Right lobe of liver (tissue), 6 donors: ENCODE measurements at regions not wholly inside any gene's neighbourhood (a gene's known extent, or its start where the extent isn't known, plus 50 kb on each side); places are given as distances from the start of the nearest gene placed in this dataset.

Source experiments
- ATAC-seq, 4 donors: fragments of 200-7000 bp; cut with Tn5 transposase; one replicate each; pipeline ENCODE4 v1.9.1; 2020; ENCODE audit warnings: mild to moderate bottlenecking in 4 of 4, moderate library complexity in 4 of 4
- DNase-seq, 3 donors: peaks; one replicate each; pipeline ENCODE4 v3.0.0-alpha.2; 2020
- H3K27ac ChIP-seq, 3 donors: fragments of 200-600 bp; one replicate each; pipeline ENCODE4 v1.8.0; 2022
- H3K27me3 ChIP-seq, 2 donors: fragments of 200-600 bp; one replicate each; pipeline ENCODE4 v1.8.0; 2022
- H3K36me3 ChIP-seq, 4 donors: fragments of 200-600 bp; sonication (generic) in 1 of 4; one replicate each; pipeline versions ENCODE4 v1.5.1 to v1.8.0; 2017 to 2022; ENCODE audit warnings: control low read depth in 1 of 4
- H3K4me1 ChIP-seq, 4 donors: fragments of 200-600 bp; sonication (generic) in 1 of 4; one replicate each; pipeline versions ENCODE4 v1.5.1 to v1.8.0; 2017 to 2022; ENCODE audit warnings: control low read depth in 1 of 4
- H3K4me3 ChIP-seq, 3 donors: fragments of 200-600 bp; one replicate each; pipeline ENCODE4 v1.8.0; 2022
- H3K9me3 ChIP-seq, 4 donors: fragments of 200-600 bp; sonication (generic) in 1 of 4; one replicate each; pipeline versions ENCODE4 v1.5.1 to v1.8.0; 2017 to 2022; ENCODE audit warnings: control low read depth in 1 of 4
- CTCF ChIP-seq, 4 donors: fragments of 200-600 bp in 3 of 4; fragments of 450-650 bp in 1 of 4; IDR thresholded peaks; one replicate each; pipeline versions ENCODE4 v1.5.1 to v1.8.0; 2016 to 2022; ENCODE audit warnings: antibody characterized with exemption in 4 of 4, mild to moderate bottlenecking in 2 of 4
- POLR2A ChIP-seq: fragments of 450-650 bp; IDR thresholded peaks from one replicate; pipeline ENCODE4 v1.6.1; 2017; ENCODE audit warnings: antibody characterized with exemption, mild to moderate bottlenecking
- WGBS: methylation state at CpG from one replicate; pipeline ENCODE4 v1.1.6; 2018; ENCODE audit warnings: low coverage, low lambda C conversion rate; ENCODE audit not compliant: insufficient coverage; ENCODE audit errors: missing lambda C conversion rate; 5-methylcytosine and 5-hydroxymethylcytosine counted together
- intact Hi-C, 2 donors: fragments of 100-400 bp; cut with DNase I; formaldehyde crosslinking; loops; one replicate each; pipeline versions ENCODE4 v1.11.2 to v1.14.1; 2022
- donor health status: DM: no; HTN: yes; CAD: no.
- donor health status: DM: no; HTN: no; CAD: no.
- donor health status: DM: no; HTN: no; CAD: no.
- donor health status: DM: no; HTN: yes; CAD: no.
- donor health status: DM: no; HTN: yes; CAD: no.

GRCh38 chr13:60329221-60329923, 67.6 kb upstream of the TDRD3 start:
- 44% methylated on average over 2 of the region's 2 CpGs for WGBS
- ATAC-seq (peak; percentile 22 to 38 (median 32)), DNase-seq (no peak)
- H3K4me3 ChIP-seq, result no peak overlapping the region
- H3K9me3 ChIP-seq, result no peaks in the 10 kb centered on the region
- no peaks in the 10 kb centered on the region for H3K36me3 ChIP-seq
- intact Hi-C loops, result no loop called here
- H3K27me3 ChIP-seq, result peaks cover 0 to 4% of the 10 kb centered on the region in 2 donors
- TF ChIP-seq POLR2A (no peak), CTCF (IDR thresholded peaks at IDR 0.05) (peak in 2 of 4 donors; percentile 7 to 27)
- H3K4me1 ChIP-seq, result no peaks in the 10 kb centered on the region
- H3K27ac ChIP-seq, result no peak overlapping the region

- 22% methylated on average over 4 of the region's 4 CpGs for WGBS
- H3K36me3 ChIP-seq, result no peaks in the 10 kb centered on the region
- intact Hi-C loops, result no loop called here
- TF ChIP-seq POLR2A (no peak), CTCF (IDR thresholded peaks at IDR 0.05) (no peak)
- ATAC-seq, result no peak
- H3K4me1 ChIP-seq, result no peaks in the 10 kb centered on the region
- H3K9me3 ChIP-seq, result no peaks in the 10 kb centered on the region
- peaks cover 0 to 4% of the 10 kb centered on the region in 2 donors for H3K27me3 ChIP-seq
- no peak for DNase-seq
- H3K4me3 ChIP-seq, result no peak overlapping the region
- no peak overlapping the region for H3K27ac ChIP-seq
Observed at GRCh38 chr13:60331249-60332012, 65.6 kb upstream of the TDRD3 start.

- ATAC-seq (no peak), DNase-seq (no peak)
- Histone ChIP-seq H3K27ac (no peak overlapping the region), H3K9me3 (no peaks in the 10 kb centered on the region), H3K27me3 (peaks cover 0 to 4% of the 10 kb centered on the region in 2 donors), H3K4me3 (no peak overlapping the region), H3K4me1 (no peaks in the 10 kb centered on the region), H3K36me3 (no peaks in the 10 kb centered on the region)
- TF ChIP-seq CTCF (IDR thresholded peaks at IDR 0.05), result no peak
- no peak for TF ChIP-seq POLR2A
- intact Hi-C loops, result no loop called here
- WGBS, result 40% methylated on average over 1 of the region's 1 CpG
Observed at GRCh38 chr13:60332682-60333081, 64.3 kb upstream of the TDRD3 start.

- ATAC-seq, result no peak
- intact Hi-C loops, result no loop called here
- no peaks in the 10 kb centered on the region for H3K4me1 ChIP-seq
- H3K36me3 ChIP-seq, result no peaks in the 10 kb centered on the region
- no peaks in the 10 kb centered on the region for H3K9me3 ChIP-seq
- H3K27me3 ChIP-seq, result peaks cover 0 to 4% of the 10 kb centered on the region in 2 donors
- no peak for TF ChIP-seq CTCF (IDR thresholded peaks at IDR 0.05)
- no peak for TF ChIP-seq POLR2A
- H3K4me3 ChIP-seq, result no peak overlapping the region
- no peak overlapping the region for H3K27ac ChIP-seq
- WGBS, result 33% methylated on average over 1 of the region's 1 CpG
- no peak for DNase-seq
Observed at GRCh38 chr13:60334310-60334709, 62.7 kb upstream of the TDRD3 start.
